DOHH2 (cell line): ENCODE measurements at regions not wholly inside any gene's neighbourhood (a gene's known extent, or its start where the extent isn't known, plus 50 kb on each side); places are given as distances from the start of the nearest gene placed in this dataset.

ENCODE experiments used
- H3F3A ChIP-seq: fragments of 200-600 bp; sonication (generic), shearing (Covaris generic); 2 replicates; pipeline ENCODE4 v1.6.0; 2016; ENCODE audit warnings: antibody characterized with exemption, mild to moderate bottlenecking; ENCODE audit not compliant: control insufficient read depth, insufficient read depth
- H3K27ac ChIP-seq: fragments of 200-600 bp; sonication (generic); 2 replicates; pipeline ENCODE4 v1.5.1; 2014; ENCODE audit warnings: low read depth, mild to moderate bottlenecking, low read length, moderate library complexity
- H3K27me3 ChIP-seq: fragments of 200-600 bp; sonication (generic); 2 replicates; pipeline ENCODE4 v1.6.1; 2014; ENCODE audit warnings: mild to moderate bottlenecking, low read length, mixed read lengths; ENCODE audit not compliant: control insufficient read depth
- H3K36me3 ChIP-seq: fragments of 200-600 bp; sonication (generic); 2 replicates; pipeline ENCODE4 v1.6.1; 2014; ENCODE audit warnings: mild to moderate bottlenecking, low read length, moderate library complexity, mixed read lengths; ENCODE audit not compliant: control insufficient read depth
- H3K4me1 ChIP-seq: fragments of 200-600 bp; sonication (generic); 2 replicates; pipeline ENCODE4 v1.6.1; 2014; ENCODE audit warnings: mild to moderate bottlenecking, low read length, mixed read lengths; ENCODE audit not compliant: control insufficient read depth
- H3K4me2 ChIP-seq: fragments of 200-600 bp; sonication (generic); 2 replicates; pipeline ENCODE4 v1.6.0; 2014; ENCODE audit warnings: mild to moderate bottlenecking, low read length, moderate library complexity
- H3K4me3 ChIP-seq: fragments of 200-600 bp; sonication (generic); 2 replicates; pipeline ENCODE4 v1.5.1; 2014; ENCODE audit warnings: mild to moderate bottlenecking, low read length, mixed read lengths
- H3K79me2 ChIP-seq: fragments of 200-600 bp; sonication (generic); 2 replicates; pipeline ENCODE4 v1.6.1; 2014; ENCODE audit warnings: mild to moderate bottlenecking, low read length, mixed read lengths; ENCODE audit not compliant: control insufficient read depth
- H3K9me2 ChIP-seq: fragments of 200-600 bp; sonication (generic); replicated peaks from 2 replicates; pipeline ENCODE4 v1.6.1; 2014; ENCODE audit warnings: mild to moderate bottlenecking, low read length, mixed read lengths; ENCODE audit not compliant: control insufficient read depth
- H3K9me3 ChIP-seq: fragments of 200-600 bp; sonication (generic); 2 replicates; pipeline ENCODE4 v1.6.1; 2014; ENCODE audit warnings: antibody characterized with exemption, low read length, mixed read lengths; ENCODE audit not compliant: control insufficient read depth, insufficient read depth
- H4K20me1 ChIP-seq: fragments of 200-600 bp; sonication (generic); 2 replicates; pipeline ENCODE4 v1.6.0; 2014; ENCODE audit warnings: low read depth, mild to moderate bottlenecking, antibody characterized with exemption, low read length, moderate library complexity; ENCODE audit not compliant: control insufficient read depth, insufficient read depth
- EZH2phosphoT487 ChIP-seq: fragments of 200-600 bp; sonication (generic); IDR thresholded peaks from 2 replicates; pipeline ENCODE4 v1.6.1; 2017; ENCODE audit warnings: borderline replicate concordance, mild to moderate bottlenecking, antibody characterized with exemption, low read length, moderate library complexity, mixed read lengths
- TF ChIP-seq, protein P1 (sequence below): fragments of 200-600 bp; sonication (generic); IDR thresholded peaks from one replicate; pipeline ENCODE4 v1.5.1; 2014; ENCODE audit warnings: antibody characterized with exemption, mild to moderate bottlenecking, low read depth, low read length; ENCODE audit not compliant: poor library complexity, severe bottlenecking

- TF ChIP-seq, protein P1, sequence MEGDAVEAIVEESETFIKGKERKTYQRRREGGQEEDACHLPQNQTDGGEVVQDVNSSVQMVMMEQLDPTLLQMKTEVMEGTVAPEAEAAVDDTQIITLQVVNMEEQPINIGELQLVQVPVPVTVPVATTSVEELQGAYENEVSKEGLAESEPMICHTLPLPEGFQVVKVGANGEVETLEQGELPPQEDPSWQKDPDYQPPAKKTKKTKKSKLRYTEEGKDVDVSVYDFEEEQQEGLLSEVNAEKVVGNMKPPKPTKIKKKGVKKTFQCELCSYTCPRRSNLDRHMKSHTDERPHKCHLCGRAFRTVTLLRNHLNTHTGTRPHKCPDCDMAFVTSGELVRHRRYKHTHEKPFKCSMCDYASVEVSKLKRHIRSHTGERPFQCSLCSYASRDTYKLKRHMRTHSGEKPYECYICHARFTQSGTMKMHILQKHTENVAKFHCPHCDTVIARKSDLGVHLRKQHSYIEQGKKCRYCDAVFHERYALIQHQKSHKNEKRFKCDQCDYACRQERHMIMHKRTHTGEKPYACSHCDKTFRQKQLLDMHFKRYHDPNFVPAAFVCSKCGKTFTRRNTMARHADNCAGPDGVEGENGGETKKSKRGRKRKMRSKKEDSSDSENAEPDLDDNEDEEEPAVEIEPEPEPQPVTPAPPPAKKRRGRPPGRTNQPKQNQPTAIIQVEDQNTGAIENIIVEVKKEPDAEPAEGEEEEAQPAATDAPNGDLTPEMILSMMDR: no peak
- TF ChIP-seq EZH2phosphoT487: no peak
- Histone ChIP-seq H3K4me3 (no peak overlapping the region), H3K27ac (no peak overlapping the region), H3K79me2 (no peaks in the 10 kb centered on the region), H3K36me3 (no peaks in the 10 kb centered on the region), H3K4me2 (no peak overlapping the region), H3K9me2 (no peaks in the 10 kb centered on the region), H4K20me1 (no peaks in the 10 kb centered on the region), H3K9me3 (no peaks in the 10 kb centered on the region), H3K27me3 (no peaks in the 10 kb centered on the region), H3F3A (no peaks in the 10 kb centered on the region), H3K4me1 (no peaks in the 10 kb centered on the region)
Observed at GRCh38 chr12:83472350-83472749, 785.6 kb downstream of the TMTC2 start.

DNA sequence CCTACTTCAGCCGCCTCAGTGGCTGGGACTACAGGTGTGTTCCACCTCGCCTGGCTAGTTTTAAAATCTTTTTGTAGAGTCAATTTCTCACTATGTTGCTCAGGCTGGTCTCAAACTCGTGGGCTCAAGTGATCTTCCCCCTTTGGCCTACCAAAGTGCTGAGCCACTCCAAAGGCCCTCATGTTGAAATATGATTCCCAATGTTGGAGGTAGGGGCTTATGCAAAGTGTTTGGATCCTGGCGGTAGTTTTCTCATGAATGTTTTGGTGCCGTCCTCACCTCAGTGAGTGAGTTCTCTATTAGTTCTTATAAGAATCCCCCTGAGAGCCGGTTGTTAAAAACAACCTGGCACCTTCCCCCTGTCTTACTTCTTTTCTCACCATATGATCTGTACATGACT is 784.6 kb downstream of the TMTC2 start:
- H3K27me3 ChIP-seq: no peaks in the 10 kb centered on the region
- H3K4me1 ChIP-seq: no peaks in the 10 kb centered on the region
- TF ChIP-seq, protein P1: no peak
- no peak for TF ChIP-seq EZH2phosphoT487
- no peak overlapping the region for H3K4me3 ChIP-seq
- H4K20me1 ChIP-seq: no peaks in the 10 kb centered on the region
- no peaks in the 10 kb centered on the region for H3K9me2 ChIP-seq
- no peaks in the 10 kb centered on the region for H3F3A ChIP-seq
- no peaks in the 10 kb centered on the region for H3K9me3 ChIP-seq
- no peaks in the 10 kb centered on the region for H3K36me3 ChIP-seq
- no peak overlapping the region for H3K27ac ChIP-seq
- H3K4me2 ChIP-seq: no peak overlapping the region
- H3K79me2 ChIP-seq: no peaks in the 10 kb centered on the region

DNA sequence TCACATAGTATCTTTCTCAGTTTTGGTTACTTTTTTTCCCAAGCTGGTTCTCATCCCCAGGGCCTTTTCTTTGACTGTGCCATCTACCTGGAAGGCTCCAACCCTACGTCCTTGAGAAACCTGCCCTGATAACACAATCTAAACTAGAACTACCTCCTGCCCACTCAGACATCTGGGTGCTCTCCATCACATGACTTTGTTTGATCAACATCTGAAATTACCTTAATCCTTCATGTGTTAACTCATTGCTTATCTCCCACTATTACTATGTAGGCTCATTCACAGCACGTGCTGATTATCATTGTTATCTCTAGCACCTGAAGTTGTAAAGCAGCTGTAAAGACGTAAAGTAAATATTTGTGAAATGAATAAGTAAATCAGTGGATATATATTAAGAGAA is 784.0 kb downstream of the TMTC2 start:
- TF ChIP-seq, protein P1: no peak
- TF ChIP-seq EZH2phosphoT487: no peak
- Histone ChIP-seq H3K4me1 (no peaks in the 10 kb centered on the region), H3F3A (no peaks in the 10 kb centered on the region), H3K9me2 (no peaks in the 10 kb centered on the region), H4K20me1 (no peaks in the 10 kb centered on the region), H3K9me3 (no peaks in the 10 kb centered on the region), H3K4me3 (no peak overlapping the region), H3K36me3 (no peaks in the 10 kb centered on the region), H3K79me2 (no peaks in the 10 kb centered on the region), H3K4me2 (no peak overlapping the region), H3K27me3 (no peaks in the 10 kb centered on the region), H3K27ac (no peak overlapping the region)
